ENCODE measurements at regions not wholly inside any gene's neighbourhood (a gene's known extent, or its start where the extent isn't known, plus 50 kb on each side); places are given as distances from the start of the nearest gene placed in this dataset.
A peak's percentile ranks its signal among the peaks of the same experiment; 100 is the strongest.

DNA sequence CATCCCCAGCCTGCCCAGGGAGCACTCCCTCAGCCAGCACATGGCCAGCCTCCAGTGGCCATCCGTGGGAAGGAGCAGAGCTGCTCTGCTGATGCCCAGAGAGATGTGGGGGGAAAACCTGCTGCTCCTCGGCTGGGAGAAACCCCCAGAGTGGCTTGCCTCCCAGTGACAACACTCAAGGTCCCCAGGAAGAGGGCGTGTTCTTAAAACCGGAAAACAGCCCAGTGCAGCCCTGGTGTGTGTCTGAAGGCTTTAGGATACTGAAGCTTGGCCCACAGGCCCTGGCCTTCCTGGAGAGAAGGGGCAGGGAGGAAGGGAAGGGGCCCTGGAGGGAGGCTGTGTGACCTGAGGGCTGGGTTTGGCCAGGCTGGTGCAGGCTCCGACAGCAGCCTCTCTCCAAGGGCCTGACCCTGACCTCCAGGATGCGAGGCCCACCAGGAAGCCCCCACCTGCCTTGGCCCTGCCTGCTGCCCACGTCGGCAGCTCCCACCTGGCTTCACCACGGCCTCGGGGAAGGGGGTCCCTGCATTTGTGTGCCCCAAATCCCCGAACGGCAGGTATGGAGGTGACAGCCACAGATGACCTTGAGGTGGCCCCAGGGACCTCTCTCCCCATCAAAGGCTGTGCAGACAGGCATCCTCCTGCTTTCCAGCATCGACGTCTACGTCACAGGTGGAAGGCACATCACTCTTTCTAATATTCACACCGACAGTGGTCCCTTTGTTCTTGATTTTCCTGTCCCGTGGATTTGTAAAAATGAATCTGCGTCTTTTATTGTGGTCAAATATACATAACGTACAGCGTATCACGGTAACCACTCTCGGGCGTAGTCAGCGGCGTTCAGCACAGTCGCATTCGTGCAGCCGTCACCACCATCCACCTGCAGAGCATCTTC, 190.0 kb upstream of the C14orf180 start:
- Histone ChIP-seq H3K36me3 (no peaks in the 10 kb centered on the region), H3K27ac (no peak overlapping the region), H3K4me3 (no peak overlapping the region), H3K9me3 (no peaks in the 10 kb centered on the region), H3K27me3 (no peaks in the 10 kb centered on the region), H3K9ac (ENCODE audit: low read depth in 2 of 2, low read length in 2 of 2) (no peak overlapping the region), H3K4me1 (no peaks in the 10 kb centered on the region)
- intact Hi-C loops (cut with DNase I), result no loop called here
- TF ChIP-seq, protein P1, sequence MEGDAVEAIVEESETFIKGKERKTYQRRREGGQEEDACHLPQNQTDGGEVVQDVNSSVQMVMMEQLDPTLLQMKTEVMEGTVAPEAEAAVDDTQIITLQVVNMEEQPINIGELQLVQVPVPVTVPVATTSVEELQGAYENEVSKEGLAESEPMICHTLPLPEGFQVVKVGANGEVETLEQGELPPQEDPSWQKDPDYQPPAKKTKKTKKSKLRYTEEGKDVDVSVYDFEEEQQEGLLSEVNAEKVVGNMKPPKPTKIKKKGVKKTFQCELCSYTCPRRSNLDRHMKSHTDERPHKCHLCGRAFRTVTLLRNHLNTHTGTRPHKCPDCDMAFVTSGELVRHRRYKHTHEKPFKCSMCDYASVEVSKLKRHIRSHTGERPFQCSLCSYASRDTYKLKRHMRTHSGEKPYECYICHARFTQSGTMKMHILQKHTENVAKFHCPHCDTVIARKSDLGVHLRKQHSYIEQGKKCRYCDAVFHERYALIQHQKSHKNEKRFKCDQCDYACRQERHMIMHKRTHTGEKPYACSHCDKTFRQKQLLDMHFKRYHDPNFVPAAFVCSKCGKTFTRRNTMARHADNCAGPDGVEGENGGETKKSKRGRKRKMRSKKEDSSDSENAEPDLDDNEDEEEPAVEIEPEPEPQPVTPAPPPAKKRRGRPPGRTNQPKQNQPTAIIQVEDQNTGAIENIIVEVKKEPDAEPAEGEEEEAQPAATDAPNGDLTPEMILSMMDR (IDR thresholded peaks at IDR 0.05), result no peak
- DNase-seq, result no peak

- Histone ChIP-seq H3K27ac (no peak overlapping the region), H3K36me3 (no peaks in the 10 kb centered on the region), H3K4me3 (no peak overlapping the region), H3K27me3 (no peaks in the 10 kb centered on the region), H3K9ac (ENCODE audit: low read depth in 2 of 2, low read length in 2 of 2) (no peak overlapping the region), H3K9me3 (no peaks in the 10 kb centered on the region), H3K4me1 (no peaks in the 10 kb centered on the region)
- intact Hi-C loops (cut with DNase I), result no loop called here
- DNase-seq, result peak; percentile 10
- TF ChIP-seq, protein P1 (IDR thresholded peaks at IDR 0.05), result no peak
Measured at GRCh38 chr14:104390221-104390931, 189.2 kb upstream of the C14orf180 start.

- Histone ChIP-seq H3K27me3 (no peaks in the 10 kb centered on the region), H3K9ac (ENCODE audit: low read depth in 2 of 2, low read length in 2 of 2) (no peak overlapping the region), H3K36me3 (no peaks in the 10 kb centered on the region), H3K4me1 (no peaks in the 10 kb centered on the region), H3K4me3 (no peak overlapping the region), H3K27ac (no peak overlapping the region), H3K9me3 (no peaks in the 10 kb centered on the region)
- TF ChIP-seq, protein P1 (IDR thresholded peaks at IDR 0.05), result no peak
- peak; percentile 17 for DNase-seq
- intact Hi-C loops (cut with DNase I), result no loop called here
Measured at GRCh38 chr14:104390941-104391901, 188.3 kb upstream of the C14orf180 start.

DNA sequence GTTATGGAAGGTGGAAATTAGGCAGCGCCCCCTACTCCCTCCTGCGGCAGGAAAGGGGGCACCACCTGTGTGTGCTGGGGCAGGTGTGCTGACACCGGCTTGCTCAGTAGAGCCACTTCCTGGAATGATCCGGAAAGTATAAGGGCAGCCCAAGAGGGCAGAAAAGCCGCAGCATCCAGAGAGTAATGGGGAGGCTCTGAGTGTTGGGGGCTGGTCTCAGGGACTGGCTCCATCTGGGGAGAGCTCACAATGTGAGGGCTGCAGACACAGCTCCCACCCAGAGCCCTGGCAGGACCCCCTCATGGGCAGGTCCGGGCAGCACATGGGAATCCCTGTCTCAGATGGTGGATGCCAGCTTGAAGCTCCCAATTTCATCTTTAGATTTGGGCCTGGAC, 187.6 kb upstream of the C14orf180 start:
- intact Hi-C loops (cut with DNase I), result no loop called here
- no peak overlapping the region for H3K4me3 ChIP-seq

More for the DNA sequence above, 187.6 kb upstream of the C14orf180 start:
- no peak overlapping the region for H3K9ac ChIP-seq (ENCODE audit: low read depth in 2 of 2, low read length in 2 of 2)
- H3K9me3 ChIP-seq, result no peaks in the 10 kb centered on the region
- H3K36me3 ChIP-seq, result no peaks in the 10 kb centered on the region
- peak; percentile 7 for DNase-seq
- H3K27me3 ChIP-seq, result no peaks in the 10 kb centered on the region
- H3K27ac ChIP-seq, result no peak overlapping the region
- TF ChIP-seq, protein P1 (IDR thresholded peaks at IDR 0.05), result no peak
- no peaks in the 10 kb centered on the region for H3K4me1 ChIP-seq
